NCI-H82 treated with DMSO at 0.1 percent for 48 hours (cell line): ENCODE measurements at regions not wholly inside any gene's neighbourhood (a gene's known extent, or its start where the extent isn't known, plus 50 kb on each side); places are given as distances from the start of the nearest gene placed in this dataset.
"Not testable (repeated sequence)": the region's sequence is repeated elsewhere in the genome, so short reads cannot be mapped to it uniquely, and the experiment has no call there.

Source experiments
- DNase-seq: peaks from one replicate; lab custom pipeline; 2025; ENCODE audit not compliant: unreplicated experiment; lab: John Stamatoyannopoulos, UW

DNA sequence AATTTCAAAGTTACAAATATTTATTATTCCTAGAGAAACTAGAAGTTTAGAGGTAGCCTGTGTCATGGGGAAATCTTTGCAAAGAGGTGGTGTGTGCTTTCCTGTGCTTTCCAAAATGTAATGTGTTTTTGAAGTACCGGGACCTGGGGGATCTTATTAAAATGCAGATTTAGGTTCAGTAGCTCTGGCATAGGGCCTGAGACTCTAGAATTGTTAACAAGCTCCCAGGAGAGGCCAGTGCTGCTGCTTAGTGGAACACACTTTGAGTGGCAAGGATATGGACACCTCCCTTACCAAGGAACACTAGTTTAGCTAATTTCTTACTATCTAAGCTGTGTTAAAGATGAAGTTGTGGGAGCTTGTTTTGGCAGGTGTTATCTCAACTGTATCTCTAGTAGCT is 428.9 kb downstream of the VGLL3 start:
- DNase-seq, result no peak

DNA sequence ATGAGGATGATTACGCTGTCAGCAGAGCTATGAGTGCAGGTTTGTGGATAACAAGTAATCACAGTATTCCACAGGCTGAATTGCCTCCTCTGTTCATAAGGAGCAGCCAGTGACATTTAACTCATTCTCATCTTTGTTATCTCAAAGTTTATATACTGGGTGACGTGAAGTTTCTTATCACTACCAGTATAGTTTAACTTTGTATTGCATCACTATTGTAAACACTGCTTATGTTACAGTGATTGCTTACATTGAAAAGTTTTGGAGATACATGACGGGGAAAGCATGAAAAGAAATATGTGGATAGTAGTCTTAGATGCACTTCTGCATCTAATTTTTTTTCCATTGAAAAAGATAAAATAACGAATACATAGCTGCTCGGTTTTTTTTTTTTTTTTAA is 429.7 kb downstream of the VGLL3 start:
- DNase-seq, result no peak

DNA sequence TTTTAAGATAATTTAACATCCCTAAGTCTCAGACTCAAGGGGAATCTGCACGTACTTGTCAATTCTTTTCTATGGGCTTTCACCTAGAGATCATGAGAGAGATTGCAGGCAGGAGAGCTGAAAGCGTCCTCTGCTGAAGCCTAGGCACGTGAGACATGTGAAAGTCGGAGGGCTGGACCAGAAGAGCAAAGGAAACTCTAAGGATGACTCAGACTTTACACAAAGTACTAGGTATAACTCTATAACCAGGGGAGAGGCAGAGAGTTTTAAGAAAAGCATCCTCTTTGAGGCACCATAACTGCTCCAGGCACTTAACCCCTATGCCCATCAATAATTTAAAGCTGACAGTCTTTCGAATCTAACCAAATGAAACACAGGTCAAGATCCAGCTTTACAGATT is 436.6 kb downstream of the VGLL3 start:
- no peak for DNase-seq

DNA sequence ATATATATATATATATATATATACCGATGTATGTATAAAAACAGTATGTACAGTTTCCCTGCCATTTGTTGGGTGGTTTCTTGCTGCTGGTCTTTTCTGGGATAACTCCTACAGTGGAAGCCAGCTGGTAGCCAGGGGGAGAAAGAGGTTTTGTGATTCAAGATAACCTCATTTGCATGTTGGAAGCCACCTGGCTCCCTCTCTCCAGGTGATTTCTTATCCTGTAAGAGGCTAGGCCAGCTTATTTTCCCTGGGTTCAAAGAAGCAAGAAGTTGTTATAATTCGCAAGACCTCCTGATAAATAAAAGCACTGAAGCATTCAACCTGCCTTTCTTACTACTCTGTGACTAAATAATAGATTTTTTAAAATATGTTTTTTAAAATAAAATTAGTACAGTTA is 443.3 kb downstream of the VGLL3 start:
- DNase-seq, result no peak

DNA sequence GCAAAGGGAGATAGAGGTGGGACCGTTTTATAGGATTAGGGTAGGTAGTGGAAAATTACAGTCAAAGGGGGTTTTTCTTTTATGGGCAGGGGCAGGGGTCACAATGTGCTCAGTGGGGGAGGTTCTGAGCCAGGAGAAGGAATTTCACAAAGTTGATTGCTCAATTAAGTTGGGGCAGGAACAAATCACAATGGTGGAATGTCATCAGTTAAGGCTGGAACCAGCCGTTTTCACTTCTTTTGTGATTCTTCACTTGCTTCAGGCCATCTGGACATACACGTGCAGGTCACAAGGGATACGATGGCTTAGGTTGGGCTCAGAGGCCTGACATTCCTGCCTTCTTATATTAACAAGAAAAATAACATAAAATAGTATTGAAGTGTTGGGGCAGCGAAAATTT is 453.8 kb downstream of the VGLL3 start:
- DNase-seq, result no peak

DNA sequence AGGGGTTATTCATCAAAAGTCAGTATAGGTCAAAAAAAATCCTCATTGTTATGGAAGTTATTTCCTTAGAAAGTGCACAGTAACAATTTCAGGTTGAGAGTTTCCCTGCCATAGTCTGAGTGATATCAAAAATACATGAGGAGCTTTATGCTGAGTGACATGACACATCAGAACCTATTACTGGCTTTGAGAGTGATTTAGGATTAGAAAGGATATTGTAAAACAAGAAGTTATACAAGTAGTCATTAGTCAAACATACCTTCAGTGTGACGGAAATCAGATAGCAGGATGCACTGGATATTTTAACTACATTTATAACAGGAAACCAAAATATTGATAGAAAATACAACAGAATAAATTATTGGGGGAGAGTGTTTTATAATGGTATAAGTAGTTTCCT is 471.1 kb downstream of the VGLL3 start:
- DNase-seq, result no peak

DNA sequence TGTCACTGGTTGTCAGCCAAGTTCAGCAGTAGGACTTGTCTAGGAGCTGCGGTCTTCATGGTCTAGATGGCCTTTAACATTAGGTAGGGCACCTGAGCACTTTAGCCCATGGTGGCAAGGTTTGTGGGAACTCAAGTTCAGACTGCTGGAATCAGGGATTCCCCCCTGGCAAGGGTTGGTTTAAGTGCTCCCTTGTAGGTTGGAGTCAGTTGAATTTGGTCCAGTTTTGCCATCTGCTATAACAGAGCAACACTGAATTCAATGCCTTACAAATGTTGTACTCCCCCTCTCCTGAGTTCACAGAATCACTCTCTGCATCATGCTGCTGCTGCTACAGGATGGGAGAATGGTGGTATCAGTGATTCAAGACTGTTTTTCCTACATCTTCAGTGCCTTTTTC is 509.3 kb downstream of the VGLL3 start:
- no peak for DNase-seq

DNA sequence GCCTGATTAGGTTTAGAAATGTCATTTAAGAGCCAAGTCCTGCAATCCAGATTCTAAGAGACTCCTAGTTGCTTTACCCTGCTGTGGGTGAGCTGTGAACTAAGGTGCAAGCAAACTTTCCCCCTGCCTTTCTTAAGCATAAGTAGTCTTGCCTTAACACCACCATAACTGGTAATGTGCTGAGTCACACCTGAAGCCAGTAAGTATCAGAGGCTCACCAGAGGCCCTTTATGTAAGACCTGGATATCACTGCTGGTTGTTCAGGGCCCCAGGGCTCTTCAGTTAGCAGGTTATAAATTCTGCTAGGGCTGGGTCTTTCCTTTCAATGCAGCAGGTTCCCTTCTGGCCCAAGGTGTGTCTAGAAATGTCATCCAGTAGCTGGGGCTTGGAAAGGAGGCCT is 509.9 kb downstream of the VGLL3 start:
- DNase-seq, result no peak

DNA sequence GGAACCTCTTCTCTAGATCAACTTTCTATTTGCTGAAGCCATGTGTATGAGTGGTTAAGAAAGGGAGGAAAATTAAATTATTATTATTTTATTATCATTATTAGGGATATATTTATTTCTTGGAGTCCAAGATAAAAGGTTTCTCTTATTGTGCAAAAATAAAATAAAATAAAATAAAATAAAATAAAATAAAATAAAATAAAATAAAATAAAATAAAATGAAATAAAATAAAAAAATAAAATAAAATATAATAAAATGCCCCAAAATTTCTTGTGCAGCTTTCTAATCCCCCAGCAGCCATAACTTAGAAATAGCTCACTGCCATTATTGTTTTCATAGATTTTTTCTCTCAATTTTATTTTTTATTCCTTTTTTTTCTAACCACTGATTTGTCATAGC is 526.8 kb downstream of the VGLL3 start:
- DNase-seq, result no peak

DNA sequence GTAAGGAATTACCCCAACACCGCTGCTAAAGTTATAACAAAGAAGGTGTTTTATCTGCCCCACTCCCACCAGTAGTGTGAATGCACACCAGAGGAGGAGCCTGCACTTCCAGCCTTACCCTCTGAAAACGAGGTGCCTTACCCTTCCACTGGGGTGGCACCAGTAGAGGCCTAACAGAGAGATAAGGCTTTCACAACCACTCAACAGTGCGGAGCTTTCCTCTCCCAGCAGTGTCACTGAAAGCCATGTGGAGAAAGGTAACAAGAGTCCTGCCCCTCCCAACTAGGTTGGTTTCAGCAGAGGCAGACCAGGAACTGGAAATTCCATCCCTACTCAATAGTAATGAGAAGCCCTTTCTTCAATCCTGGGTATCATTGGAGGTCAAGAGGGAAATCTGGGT is 539.2 kb downstream of the VGLL3 start:
- DNase-seq, result no peak

DNA sequence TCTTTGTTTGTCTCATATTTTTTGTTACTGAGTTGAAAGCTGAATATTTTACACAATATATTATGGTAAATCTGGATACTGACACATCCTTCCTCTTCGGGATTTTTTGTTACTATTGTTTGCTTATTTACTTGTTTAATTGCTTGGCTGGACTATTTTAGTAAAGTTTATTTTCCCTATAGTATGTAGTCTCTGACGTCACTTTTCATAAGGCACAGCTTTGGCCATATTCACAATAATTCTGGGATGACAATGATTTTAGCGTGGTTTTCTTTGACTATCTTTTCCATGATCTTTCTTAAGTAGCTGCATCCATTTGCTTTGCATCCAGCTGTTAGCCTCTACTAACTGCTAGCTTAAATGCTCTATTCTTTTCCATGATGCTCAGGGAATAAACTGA is 552.4 kb downstream of the VGLL3 start:
- no peak for DNase-seq

DNA sequence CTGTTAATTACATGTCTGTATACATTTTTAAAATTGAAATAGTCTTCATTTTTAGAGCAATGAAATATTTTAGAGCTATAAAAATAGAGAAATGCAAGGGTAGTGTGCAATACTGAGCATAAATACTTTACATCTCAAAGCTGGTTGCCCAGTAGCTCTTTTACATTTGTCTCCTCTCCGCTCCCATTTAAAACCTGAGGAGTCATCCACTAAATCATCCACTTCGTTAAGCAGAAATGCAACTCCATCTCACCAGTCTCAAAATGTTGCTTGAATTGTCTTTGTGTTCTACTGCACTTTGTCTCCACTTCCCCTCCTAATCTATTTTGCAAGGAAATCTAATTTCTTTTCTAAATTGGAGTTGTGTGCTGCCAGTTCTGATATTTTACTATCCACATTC is 563.6 kb downstream of the VGLL3 start:
- DNase-seq, result no peak

DNA sequence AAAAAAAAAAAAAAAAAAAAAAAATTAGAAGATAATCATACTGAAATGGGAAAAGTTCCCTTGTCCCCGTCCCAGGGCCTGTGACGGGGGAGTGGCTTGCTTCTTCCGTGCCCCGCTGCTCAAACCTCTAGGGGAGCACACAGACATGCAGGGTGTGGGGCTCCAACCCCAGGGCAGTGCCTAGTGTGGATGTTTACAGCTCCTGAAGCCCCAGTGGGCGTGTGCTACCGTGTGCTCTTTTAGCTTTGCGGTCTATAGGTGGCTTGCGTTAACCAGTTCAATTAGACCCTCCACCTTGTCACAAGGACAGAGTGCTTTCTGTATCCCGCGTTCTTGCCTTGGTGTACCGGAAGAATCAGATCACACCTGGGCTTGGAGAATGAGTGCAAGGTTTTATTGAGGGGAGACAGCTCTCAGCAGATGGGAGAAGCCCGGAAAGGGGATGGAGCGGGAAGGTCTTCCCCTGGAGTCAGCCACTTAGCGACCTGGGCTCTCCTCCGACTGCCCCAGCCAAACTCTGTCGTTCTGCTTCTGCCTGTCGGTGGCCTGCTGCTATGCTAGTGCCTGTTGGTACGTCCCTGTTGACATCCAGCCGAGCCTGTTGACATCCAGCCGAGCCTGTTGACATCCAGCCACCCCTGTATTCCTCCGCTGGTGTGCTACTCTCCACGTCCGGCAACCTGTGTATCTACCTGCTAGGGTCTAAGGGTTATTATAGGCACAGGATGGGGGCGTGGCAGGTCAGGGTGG is 569.8 kb downstream of the VGLL3 start:
- no peak for DNase-seq

DNA sequence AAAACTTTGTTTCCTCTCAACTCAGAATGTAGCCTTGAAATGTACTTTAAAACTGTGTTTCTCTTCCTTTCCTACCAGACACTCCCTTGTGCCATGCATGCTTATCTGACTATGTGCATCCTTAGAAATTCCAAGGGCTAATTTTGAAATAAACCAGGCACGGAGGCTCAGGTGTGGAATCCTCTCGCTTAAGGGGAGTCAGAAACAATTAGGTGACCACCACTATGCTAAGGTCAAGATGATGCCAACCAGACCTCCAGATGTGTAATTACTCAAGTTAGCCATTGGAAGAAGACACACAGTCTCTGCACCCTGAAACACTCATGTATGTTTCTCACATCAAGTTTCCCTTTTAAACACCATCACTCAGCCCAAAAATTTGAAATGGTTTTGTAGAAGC is 572.1 kb downstream of the VGLL3 start:
- DNase-seq, result no peak

DNA sequence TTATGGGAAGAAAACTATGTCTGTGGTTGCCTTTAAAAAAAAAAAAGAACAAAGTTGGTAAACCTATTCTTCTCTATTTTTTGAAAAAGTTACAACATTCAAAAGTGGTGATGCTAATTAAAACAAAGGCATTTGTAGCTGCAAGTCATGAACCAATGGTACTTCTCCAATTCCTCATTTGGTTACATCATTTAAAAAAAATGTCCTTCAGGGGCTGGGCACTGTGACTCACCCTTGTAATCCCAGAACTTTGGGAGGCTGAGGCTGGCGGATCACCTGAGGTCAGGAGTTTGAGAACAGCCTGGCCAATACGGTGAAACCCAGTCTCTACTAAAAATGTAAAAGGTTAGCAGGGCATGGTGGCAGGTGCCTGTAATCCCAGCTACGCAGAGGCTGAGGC is 574.6 kb downstream of the VGLL3 start:
- DNase-seq, result no peak

DNA sequence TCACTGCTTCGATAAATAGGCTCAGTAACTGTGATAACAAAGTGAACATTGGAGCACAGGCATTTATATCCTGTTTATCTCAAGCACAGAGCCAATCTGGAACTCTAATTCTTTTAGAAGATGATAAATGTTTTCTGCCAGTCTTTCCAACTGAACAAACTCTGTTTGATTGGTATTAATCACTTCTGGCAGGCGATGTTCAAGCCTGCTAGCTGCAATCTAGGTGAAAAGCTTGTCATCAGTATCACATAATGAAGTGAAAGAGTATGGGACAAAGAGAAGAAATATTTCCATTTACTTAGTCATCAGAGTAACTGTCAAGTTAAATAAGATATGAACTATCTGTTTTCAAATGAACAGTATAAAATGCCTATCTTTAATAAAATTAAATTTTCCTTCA is 577.3 kb downstream of the VGLL3 start:
- DNase-seq, result no peak

DNA sequence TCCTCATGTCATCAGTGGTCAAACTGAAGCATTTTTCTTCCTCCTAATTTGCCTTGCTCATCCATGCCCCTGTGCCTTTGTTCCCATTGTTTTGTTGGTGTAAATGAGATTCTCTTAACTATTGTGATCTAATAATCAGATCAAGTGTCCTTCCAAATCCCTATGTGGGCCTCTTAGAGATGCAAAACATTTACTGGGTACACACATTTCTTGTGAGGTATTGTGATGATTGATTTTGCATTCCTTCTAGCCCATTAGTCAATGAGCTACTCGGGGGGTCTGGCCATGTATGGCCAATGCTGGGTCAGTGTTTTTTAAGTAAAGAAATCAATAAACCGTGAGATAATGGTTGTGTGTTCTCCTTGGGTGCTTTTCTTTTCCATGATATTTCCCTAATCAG is 580.4 kb downstream of the VGLL3 start:
- no peak for DNase-seq

DNA sequence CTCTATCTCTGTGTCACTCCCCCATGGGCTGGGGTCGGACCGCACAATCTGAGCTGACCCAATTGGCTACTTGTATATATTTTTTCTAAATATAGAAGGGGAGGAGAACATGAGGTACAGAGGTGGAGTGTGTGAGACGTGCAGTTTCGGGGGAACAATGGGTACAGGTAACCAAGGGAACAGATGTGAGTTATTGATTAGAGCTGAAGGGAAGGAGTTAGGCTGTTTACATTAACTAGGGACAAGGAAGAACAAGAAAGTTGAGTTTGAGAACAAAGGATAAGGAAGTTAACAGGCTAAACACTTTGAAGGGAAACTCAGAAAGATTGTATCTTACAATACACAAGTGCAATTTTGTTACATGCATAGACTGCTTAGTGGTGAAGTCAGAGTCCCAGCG is 601.2 kb downstream of the VGLL3 start:
- DNase-seq, result not testable (repeated sequence)

DNA sequence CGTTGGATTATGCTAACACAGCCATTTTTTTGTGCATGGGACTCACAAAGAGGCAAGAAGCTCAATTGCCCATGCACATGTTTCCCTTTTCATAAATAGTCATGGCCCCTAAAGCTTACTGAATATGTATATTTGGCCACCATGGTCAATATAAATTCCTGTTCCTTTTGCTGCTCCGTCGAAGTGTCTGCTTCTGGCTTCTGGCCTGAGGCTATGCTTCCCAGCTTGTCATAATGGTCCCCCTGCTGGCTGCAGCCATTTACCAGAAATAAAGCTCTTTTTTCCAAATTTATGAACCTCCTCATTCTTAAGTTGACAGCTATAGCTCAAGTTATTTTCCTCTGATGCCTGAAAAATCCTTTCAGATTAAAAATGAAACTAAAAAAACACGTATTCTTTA is 602.1 kb downstream of the VGLL3 start:
- DNase-seq, result no peak

DNA sequence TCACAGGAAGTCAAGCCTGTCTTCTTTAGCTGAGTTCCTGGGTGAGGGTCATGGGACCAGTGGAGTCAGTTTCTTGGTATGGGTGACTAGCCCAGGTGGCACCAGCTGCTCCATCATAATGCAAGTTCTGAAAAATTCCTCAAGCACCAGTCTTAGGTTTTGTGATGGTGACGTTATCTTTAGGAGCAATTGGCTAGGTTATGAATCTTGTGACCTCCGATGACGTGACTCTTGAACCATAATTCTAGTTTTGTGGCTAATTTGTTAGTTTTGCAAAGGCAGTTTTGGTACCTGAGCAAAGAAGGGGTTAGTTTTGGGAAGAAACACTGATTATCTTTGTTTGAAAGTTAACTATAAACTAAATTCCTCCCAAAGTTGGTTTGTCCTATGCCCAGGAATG is 608.4 kb downstream of the VGLL3 start:
- DNase-seq, result no peak

DNA sequence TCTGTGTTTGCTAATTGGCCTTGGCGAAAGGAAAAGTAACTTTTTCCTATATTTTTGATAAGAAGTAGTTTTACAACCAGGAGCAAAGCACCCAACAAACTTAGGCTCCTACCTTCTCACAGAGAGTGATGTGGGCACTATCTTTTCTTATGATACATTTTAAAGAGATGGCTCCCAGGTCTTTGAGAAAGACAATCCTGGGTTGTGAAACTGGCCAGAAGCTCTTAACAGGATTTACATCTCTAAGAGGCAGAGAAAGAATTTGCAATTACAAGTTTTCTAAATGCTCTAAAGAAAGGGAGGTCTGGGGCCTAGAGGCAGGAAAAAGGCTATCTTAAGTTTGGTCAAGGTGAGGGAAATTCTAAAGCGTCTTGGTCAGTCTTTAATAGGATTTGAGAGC is 609.7 kb downstream of the VGLL3 start:
- DNase-seq, result no peak

DNA sequence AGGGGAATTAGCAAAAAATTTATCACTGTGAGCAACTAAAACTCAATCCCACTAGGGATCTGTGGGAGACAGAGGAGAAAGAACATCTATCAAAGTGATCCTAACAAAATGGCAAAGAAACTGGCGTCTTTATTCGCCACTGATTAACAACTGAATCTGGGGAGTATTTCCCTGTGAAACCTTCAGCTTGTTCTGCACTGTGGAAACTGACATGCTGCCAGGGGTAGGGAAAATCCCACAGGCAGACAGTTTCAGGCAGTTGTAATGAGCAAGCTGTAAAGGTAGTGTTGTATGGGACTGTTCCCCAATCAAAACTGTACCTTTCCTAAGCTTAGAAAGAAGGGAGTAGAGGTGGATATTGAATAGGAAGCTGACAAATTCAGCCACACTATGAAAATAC is 611.7 kb downstream of the VGLL3 start:
- DNase-seq, result no peak

DNA sequence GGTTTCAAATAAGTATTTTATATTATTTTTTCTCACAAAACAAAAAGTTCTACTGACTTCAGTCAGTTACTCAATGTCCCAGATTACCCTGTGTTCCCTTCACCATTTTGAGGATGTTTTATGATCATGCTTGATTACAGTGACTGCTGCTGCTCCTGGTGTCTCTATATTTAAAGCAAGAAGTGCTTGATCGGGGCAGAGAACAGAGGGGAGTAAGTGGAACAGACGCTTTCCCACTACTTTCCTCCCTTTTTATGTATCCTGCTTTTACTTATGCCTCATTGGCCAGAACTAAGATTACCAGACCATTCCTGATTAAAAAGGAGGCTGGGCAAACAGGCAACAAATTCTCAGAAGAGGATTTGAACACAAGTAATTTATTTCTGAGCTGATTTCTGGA is 612.1 kb downstream of the VGLL3 start:
- no peak for DNase-seq

DNA sequence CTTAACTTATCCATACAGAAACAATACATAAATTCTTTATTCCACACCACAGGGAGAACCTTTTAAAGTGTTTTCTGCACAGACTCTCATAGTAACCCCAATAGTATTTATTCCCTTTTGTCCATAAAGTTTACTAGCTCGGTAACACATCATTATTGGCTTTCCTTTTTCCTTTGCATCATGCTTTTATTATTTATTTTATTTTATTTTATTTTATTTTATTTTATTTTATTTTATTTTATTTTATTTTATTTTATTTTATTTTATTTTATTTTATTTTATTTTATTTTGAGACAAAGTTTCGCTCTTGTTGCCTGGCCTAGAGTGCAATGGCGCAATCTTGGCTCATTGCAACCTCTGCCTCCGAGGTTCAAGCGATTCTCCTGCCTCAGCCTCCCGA is 655.4 kb downstream of the VGLL3 start:
- not testable (repeated sequence) for DNase-seq
